GM21381 (cell line): ENCODE measurements at regions not wholly inside any gene's neighbourhood (a gene's known extent, or its start where the extent isn't known, plus 50 kb on each side); places are given as distances from the start of the nearest gene placed in this dataset.
"Not testable (repeated sequence)": the region's sequence is repeated elsewhere in the genome, so short reads cannot be mapped to it uniquely, and the experiment has no call there.

ENCODE experiments used
- ATAC-seq: cut with Tn5 transposase; IDR thresholded peaks from one replicate; pipeline ENCODE4 v1.9.1; 2021; ENCODE audit warnings: mild to moderate bottlenecking, moderate library complexity; ENCODE audit not compliant: unreplicated experiment

DNA sequence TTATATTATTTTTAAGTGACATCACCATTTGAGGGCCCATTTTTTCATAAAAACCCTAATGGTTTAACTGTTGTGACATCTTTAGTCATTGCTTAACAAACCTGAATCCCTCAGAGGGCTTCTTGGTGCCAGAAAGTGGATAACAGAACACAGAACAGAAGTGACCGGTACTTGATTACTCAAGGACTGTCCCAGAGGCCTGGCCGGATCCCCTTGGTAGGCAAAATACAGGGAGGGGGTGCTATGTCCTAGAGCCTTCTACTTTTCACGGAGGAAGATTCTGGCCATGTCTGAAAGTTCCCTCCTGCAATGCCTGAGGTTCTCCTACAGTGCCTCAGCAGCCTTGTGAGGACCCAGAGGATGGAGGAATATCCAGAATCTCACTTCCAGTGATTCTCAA, 94.3 kb upstream of the DCLK2 start:
- ATAC-seq = no peak

GRCh38 chr4:149985981-149986380, 92.3 kb upstream of the DCLK2 start:
- no peak for ATAC-seq

DNA sequence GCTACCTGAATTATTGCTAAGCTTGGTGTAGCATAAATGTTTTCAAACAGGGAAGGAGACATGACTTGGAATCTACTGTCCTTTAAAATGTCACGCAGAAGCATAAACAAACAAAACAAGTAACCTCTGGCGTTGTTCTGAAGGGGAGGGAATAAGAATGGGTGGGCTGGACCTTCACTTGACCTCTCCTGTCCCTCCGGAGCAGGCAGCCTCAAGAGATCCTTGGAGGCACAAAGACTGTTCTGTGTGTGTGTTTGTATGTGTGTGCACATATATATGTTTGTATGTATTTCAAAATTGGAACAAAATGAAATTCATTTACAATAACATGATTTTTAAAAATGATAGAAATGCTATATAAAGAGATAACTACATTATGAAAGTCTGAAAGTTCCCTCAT, 91.3 kb upstream of the DCLK2 start:
- ATAC-seq = no peak

GRCh38 chr4:149987330-149988086, 90.7 kb upstream of the DCLK2 start:
- ATAC-seq = no peak

DNA sequence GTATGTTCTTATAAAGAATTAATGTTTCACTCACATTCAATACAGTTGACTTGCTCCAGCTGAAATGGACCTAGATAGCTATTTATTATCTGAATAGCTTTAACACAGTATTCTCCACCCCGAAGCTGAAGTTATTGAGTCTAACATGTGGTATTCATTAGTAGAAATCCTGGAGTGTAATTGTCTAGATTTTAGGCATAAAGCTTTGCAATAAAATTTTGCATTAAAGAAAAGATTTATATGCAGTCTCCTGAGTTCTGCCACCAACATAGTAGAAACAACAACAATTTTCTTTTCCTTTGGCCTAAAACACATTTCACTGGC, 90.2 kb upstream of the DCLK2 start:
- no peak for ATAC-seq

GRCh38 chr4:149993030-149993429, 85.2 kb upstream of the DCLK2 start:
- no peak for ATAC-seq

DNA sequence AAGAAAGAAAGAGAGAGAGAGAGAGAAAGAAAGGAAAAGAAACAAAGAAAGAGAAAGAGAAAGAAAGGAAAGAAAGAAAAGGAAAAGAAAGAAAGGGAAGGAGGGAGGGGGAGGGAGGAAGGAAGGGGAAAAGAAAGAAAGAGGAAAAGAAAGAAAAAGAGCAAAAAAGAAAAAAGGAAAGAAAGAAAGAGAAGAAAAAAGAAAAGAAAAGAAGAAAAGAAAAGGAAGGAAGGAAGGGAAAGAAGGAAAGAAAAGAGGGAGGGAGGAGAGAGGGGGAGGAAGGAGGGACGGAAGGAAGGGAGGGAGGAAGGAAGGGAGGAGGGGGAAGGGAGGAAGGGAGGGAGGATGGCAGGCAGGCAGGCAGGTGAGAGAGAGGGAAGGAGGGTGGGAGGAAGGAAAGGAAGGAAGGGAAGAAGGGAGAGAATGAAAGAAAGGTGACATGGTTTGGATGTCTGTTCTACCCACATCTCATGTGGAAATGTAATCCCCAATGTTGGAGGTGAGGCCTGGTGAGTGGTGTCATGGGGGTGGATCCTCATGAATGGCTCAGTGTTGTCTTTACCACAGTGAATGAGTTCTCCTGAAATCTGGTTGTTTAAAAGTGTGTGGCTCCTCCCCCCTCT, 83.0 kb upstream of the DCLK2 start:
- no peak for ATAC-seq

DNA sequence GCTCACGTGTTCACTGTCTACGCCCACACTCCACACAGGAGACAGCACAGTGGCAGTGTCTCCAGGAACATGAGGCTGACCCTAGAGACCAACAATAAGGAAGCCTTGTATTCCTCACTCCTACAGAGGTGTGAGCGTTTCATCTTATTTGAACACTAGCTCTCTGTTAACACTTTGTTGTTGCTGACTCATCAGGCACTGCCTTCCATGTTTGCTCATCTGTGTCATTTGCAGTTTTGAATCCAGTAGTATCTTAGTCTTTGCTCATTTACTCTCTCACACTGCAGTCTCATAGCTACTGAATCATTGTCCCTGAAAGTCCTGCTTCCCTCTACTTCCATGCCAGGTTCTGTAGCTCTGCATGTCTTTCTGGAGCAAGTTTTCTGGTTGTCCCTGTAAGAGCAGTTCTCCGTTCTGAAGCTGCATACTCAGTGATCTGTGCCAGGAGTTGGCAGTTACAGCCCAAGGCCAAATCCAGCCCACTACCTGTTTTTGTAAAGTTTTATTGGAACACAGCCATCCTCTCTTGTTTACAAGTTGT, 80.3 kb upstream of the DCLK2 start:
- ATAC-seq = no peak

DNA sequence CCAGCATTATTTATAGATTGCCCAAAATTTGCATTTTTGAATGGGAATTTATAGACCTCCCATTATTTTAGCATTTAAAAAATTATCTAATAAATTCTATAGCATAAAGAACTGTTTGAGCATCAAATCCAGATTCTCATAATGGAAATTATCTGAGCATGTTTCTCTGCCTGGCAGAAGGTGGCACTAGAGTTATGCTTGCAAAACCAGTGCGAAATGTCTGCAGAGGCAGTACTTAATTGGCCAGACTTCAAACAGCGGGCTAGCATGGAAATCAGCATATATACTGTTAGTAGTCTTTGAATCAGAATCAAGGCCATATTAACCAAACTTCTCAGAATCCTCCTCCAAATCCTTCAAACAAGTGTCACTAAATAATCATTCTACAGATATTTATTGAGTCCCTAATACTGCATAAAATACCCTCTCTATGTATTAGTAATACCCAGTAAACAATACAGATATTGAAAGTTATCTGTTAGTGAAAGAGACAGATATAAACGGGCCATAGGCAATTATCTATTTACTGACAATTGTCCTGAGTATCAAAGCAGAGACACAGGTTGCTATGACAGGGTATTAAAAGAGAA, 78.7 kb upstream of the DCLK2 start:
- no peak for ATAC-seq

GRCh38 chr4:150001815-150002214, 76.4 kb upstream of the DCLK2 start:
- ATAC-seq = no peak

- ATAC-seq = no peak
Observed at GRCh38 chr4:150002561-150002960, 75.7 kb upstream of the DCLK2 start.

DNA sequence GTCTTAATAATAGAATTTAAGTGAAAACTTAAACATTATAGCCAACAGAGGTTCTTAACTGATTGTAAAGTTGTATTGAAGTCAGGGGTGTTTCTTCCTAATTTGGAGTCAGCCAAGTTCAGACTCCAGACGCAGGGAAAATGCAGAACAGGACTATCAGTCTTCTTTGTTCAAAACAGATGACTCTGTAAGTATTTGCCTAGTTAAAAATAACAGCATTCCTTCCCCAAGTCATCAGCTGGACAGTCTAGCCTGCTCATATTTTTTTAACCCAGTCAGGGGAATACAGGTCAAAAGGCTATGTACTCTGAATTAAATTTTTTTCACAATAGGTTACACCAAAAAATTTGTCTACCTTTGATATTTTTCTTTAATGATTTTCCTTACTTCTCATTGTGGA, 73.8 kb upstream of the DCLK2 start:
- no peak for ATAC-seq

- no peak for ATAC-seq
Observed at GRCh38 chr4:150005537-150005936, 72.7 kb upstream of the DCLK2 start.

DNA sequence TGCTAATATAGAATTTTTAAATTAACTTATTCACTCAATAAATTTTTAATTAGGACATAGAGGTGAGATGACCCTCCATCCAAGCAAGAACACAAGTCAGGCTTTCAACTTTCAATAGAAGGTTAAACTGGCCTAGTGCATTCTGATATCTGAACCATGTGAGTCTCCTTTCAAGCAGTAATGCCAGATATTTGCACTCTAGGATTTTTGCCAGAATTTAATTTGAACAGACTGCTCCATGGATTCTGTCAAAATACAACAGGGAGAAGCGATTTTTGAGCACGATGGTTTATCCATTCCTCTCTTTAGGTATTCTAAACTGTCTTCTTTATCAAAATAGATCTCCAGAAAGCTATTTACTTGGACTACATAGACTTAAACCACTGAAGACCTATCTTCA, 72.0 kb upstream of the DCLK2 start:
- ATAC-seq = no peak

GRCh38 chr4:150007512-150007911, 70.7 kb upstream of the DCLK2 start:
- ATAC-seq = no peak

DNA sequence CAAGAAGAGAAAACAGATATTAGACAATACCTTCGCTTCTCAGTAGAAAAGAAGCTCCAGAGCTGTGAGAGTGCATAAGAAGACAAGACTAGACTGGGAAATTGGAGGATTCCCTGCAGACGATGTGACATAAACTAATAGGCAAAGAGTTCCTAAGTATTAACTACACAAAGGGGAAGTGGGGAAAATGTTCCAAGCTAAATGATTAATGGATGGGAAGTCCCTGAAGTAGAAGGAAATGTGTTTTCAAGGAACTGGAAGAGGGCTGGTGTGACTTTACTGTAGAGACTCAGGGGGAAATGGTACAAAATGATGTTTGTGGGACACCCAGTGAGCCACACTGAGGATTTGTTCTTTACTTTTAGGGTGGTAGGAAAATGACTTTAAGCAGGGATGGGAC, 69.7 kb upstream of the DCLK2 start:
- ATAC-seq = no peak

- ATAC-seq = no peak
Observed at GRCh38 chr4:150009533-150009932, 68.7 kb upstream of the DCLK2 start.

DNA sequence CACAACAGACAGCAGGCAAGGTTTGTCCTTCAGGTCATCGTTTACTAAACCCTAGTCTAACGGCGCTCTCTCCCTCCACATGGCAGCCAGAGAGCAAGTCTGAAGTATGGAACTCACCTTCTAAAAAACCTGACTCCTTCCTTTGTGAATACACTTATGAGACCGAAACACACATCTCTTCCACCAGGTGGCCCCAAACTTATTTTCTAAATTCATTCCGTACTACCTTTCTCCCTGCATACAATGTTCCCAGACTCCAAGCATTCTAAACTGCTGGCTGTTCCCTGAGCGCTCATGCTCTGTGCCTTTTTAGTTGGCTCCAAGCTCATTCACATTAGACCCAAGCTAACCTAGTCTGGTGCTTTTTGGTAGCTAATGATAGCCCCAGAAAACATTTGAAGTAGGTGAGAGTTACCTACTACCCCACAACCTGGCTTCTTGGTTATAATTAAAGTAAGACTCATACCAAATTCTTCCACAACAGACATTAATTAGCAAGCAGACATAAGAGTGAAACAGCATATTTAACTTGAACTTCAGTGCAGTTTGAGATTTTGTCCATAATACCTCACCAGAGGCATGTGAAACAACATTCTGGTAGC, 67.6 kb upstream of the DCLK2 start:
- ATAC-seq = no peak

GRCh38 chr4:150012851-150013360, 65.3 kb upstream of the DCLK2 start:
- ATAC-seq = no peak

DNA sequence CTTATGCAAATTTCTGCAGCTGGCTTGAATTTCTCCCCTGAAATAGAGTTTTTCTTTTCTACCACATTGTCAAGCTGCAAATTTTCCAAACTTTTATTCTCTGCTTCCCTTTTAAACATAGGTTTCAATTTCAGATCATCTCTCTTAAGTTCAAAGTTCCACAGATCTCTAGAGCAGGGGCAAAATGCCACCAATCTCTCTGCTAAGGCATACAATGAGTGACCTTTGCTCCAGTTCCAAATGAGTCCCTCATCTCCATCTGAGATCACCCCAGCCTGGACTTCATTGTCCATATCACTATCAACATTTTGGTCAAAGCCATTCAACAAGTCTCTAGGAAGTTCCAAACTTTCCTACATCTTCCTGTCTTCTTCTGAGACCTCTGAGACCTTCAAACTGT, 62.3 kb upstream of the DCLK2 start:
- not testable (repeated sequence) for ATAC-seq

- ATAC-seq = not testable (repeated sequence)
Observed at GRCh38 chr4:150016621-150017020, 61.6 kb upstream of the DCLK2 start.

DNA sequence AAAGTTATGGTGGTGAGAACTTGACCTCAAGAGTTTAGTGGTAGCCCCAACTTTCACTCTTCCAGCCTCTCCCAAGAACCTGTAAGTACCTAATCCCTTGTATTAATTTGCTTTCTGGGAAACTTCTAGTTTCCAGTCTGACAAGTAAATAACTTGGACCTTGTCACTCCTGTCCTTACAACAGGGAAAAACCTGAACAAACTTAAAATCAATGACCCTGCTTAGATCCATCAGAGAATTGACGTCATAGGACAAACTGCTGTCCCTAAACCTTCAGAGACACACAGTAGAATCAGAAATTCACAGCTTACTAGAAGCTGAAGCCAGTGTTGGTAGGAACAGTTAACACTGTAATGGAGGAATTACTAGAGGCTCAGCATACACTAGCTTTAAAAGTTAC, 60.0 kb upstream of the DCLK2 start:
- ATAC-seq = no peak
